Astrocyte (in vitro differentiated cells and primary cell): ENCODE measurements at regions not wholly inside any gene's neighbourhood (a gene's known extent, or its start where the extent isn't known, plus 50 kb on each side); places are given as distances from the start of the nearest gene placed in this dataset.

Source experiments
- DNase-seq: peaks from one replicate; pipeline ENCODE4 v3.0.0-alpha.2; 2010; ENCODE audit warnings: low read depth
- FAIRE-seq: peaks from 2 replicates; lab custom pipeline; 2011; peaks lifted over from hg19 to GRCh38; lab: Jason Lieb, UNC
- H2AFZ ChIP-seq: 2 replicates; pipeline ENCODE4 v1.6.0; 2012; ENCODE audit warnings: low read depth, low read length, inconsistent platforms
- H3K27ac ChIP-seq: 2 replicates; pipeline ENCODE4 v1.5.1; 2011; ENCODE audit warnings: low read depth, low read length, inconsistent platforms
- H3K27me3 ChIP-seq: 2 replicates; pipeline ENCODE4 v1.6.0; 2011; ENCODE audit warnings: low read length, inconsistent platforms; ENCODE audit not compliant: insufficient read depth
- H3K36me3 ChIP-seq: 2 replicates; pipeline ENCODE4 v1.5.1; 2011; ENCODE audit warnings: low read length, inconsistent platforms; ENCODE audit not compliant: insufficient read depth
- H3K4me1 ChIP-seq: 2 replicates; pipeline ENCODE4 v1.5.1; 2011; ENCODE audit warnings: low read length, inconsistent platforms; ENCODE audit not compliant: insufficient read depth
- H3K4me2 ChIP-seq: 2 replicates; pipeline ENCODE4 v1.6.0; 2012; ENCODE audit warnings: low read length, inconsistent platforms
- H3K4me3 ChIP-seq: 2 replicates; pipeline ENCODE4 v1.5.1; 2011; ENCODE audit warnings: low read depth, mild to moderate bottlenecking, low read length, inconsistent platforms; ENCODE audit not compliant: insufficient read depth
- H3K79me2 ChIP-seq: 2 replicates; pipeline ENCODE4 v1.6.0; 2012; ENCODE audit warnings: mild to moderate bottlenecking, low read length, inconsistent platforms; ENCODE audit not compliant: insufficient read depth
- H3K9ac ChIP-seq: 2 replicates; pipeline ENCODE4 v1.6.0; 2012; ENCODE audit warnings: mild to moderate bottlenecking, low read length, inconsistent platforms
- H3K9me3 ChIP-seq: 2 replicates; pipeline ENCODE4 v1.5.1; 2012; ENCODE audit warnings: low read depth, mild to moderate bottlenecking, low read length, inconsistent platforms; ENCODE audit not compliant: insufficient read depth
- H4K20me1 ChIP-seq: 2 replicates; pipeline ENCODE4 v1.6.0; 2012; ENCODE audit warnings: low read length, inconsistent platforms; ENCODE audit not compliant: insufficient read depth
- H3K27ac Mint-ChIP-seq: one replicate; pipeline ENCODE4 v1.8.0; 2021; ENCODE audit warnings: mild to moderate bottlenecking, mixed read lengths; ENCODE audit not compliant: unreplicated experiment
- H3K27me3 Mint-ChIP-seq: one replicate; pipeline ENCODE4 v1.8.0; 2021; ENCODE audit warnings: low read depth, mixed read lengths; ENCODE audit not compliant: unreplicated experiment
- H3K36me3 Mint-ChIP-seq: one replicate; pipeline ENCODE4 v1.8.0; 2021; ENCODE audit warnings: low read depth, mixed read lengths; ENCODE audit not compliant: unreplicated experiment
- H3K4me1 Mint-ChIP-seq: one replicate; pipeline ENCODE4 v1.8.0; 2021; ENCODE audit warnings: low read depth, mixed read lengths; ENCODE audit not compliant: unreplicated experiment
- H3K4me3 Mint-ChIP-seq: one replicate; pipeline ENCODE4 v1.8.0; 2021; ENCODE audit warnings: mild to moderate bottlenecking, moderate library complexity, mixed read lengths; ENCODE audit not compliant: unreplicated experiment
- H3K9me3 Mint-ChIP-seq: one replicate; pipeline ENCODE4 v1.8.0; 2021; ENCODE audit warnings: mild to moderate bottlenecking, mixed read lengths; ENCODE audit not compliant: unreplicated experiment
- CTCF ChIP-seq: IDR thresholded peaks from 2 replicates; pipeline ENCODE4 v1.5.1; 2011; ENCODE audit warnings: low read depth, mild to moderate bottlenecking, inconsistent platforms, low read length, moderate library complexity; ENCODE audit not compliant: insufficient read depth
- EZH2 ChIP-seq: IDR thresholded peaks from 2 replicates; pipeline ENCODE4 v1.6.1; 2012; ENCODE audit warnings: mild to moderate bottlenecking, low read length, inconsistent platforms; ENCODE audit not compliant: insufficient read depth

GRCh38 chr10:123241391-123242141 is 87.4 kb downstream of the BUB3 start:
- peaks cover 6% of the 10 kb centered on the region for H3K36me3 Mint-ChIP-seq
- no peaks in the 10 kb centered on the region for H3K79me2 ChIP-seq

GRCh38 chr10:123244747-123245146 is 90.5 kb downstream of the BUB3 start:
- no peak for FAIRE-seq

More at GRCh38 chr10:123241391-123242141, 87.4 kb downstream of the BUB3 start:
- DNase-seq (no peak), FAIRE-seq (no peak)
- Histone ChIP-seq H3K27me3 (no peaks in the 10 kb centered on the region), H3K4me1 (no peaks in the 10 kb centered on the region), H3K9me3 (no peaks in the 10 kb centered on the region), H3K36me3 (no peaks in the 10 kb centered on the region), H3K4me2 (no peak overlapping the region), H3K9ac (no peak overlapping the region), H2AFZ (no peak overlapping the region), H3K4me3 (no peak overlapping the region), H4K20me1 (no peaks in the 10 kb centered on the region), H3K27ac (no peak overlapping the region)
- H3K27me3 Mint-ChIP-seq = peaks cover 5% of the 10 kb centered on the region
- TF ChIP-seq CTCF (no peak), EZH2 (no peak)
- no peak overlapping the region for H3K27ac Mint-ChIP-seq
- peaks cover under 1% of the 10 kb centered on the region for H3K9me3 Mint-ChIP-seq
- peaks cover 2% of the 10 kb centered on the region for H3K4me1 Mint-ChIP-seq
- H3K4me3 Mint-ChIP-seq = no peak overlapping the region

More at GRCh38 chr10:123244747-123245146, 90.5 kb downstream of the BUB3 start:
- peaks cover 6% of the 10 kb centered on the region for H3K36me3 Mint-ChIP-seq
- no peak overlapping the region for H3K4me3 ChIP-seq
- TF ChIP-seq CTCF (no peak), EZH2 (no peak)
- H3K27me3 Mint-ChIP-seq = no peaks in the 10 kb centered on the region
- H2AFZ ChIP-seq = no peak overlapping the region
- DNase-seq = no peak
- no peak overlapping the region for H3K9ac ChIP-seq
- no peak overlapping the region for H3K4me2 ChIP-seq
- peaks cover 2% of the 10 kb centered on the region for H3K4me1 Mint-ChIP-seq
- no peaks in the 10 kb centered on the region for H3K79me2 ChIP-seq
- H4K20me1 ChIP-seq = no peaks in the 10 kb centered on the region
- H3K27ac Mint-ChIP-seq = no peak overlapping the region
- no peak overlapping the region for H3K4me3 Mint-ChIP-seq
- H3K4me1 ChIP-seq = no peaks in the 10 kb centered on the region
- H3K9me3 ChIP-seq = no peaks in the 10 kb centered on the region
- peaks cover 1% of the 10 kb centered on the region for H3K9me3 Mint-ChIP-seq
- no peak overlapping the region for H3K27ac ChIP-seq
- H3K27me3 ChIP-seq = no peaks in the 10 kb centered on the region
- H3K36me3 ChIP-seq = no peaks in the 10 kb centered on the region
